Stimulated activated naive CD4-positive, alpha-beta T cell treated with Interleukin-2 at 50 U/mL for 16 hours (primary cell): ENCODE measurements at regions not wholly inside any gene's neighbourhood (a gene's known extent, or its start where the extent isn't known, plus 50 kb on each side); places are given as distances from the start of the nearest gene placed in this dataset.
"Not testable (repeated sequence)": the region's sequence is repeated elsewhere in the genome, so short reads cannot be mapped to it uniquely, and the experiment has no call there.

Experiments used
- DNase-seq: peaks from one replicate; lab custom pipeline; 2025; lab: John Stamatoyannopoulos, UW

DNA sequence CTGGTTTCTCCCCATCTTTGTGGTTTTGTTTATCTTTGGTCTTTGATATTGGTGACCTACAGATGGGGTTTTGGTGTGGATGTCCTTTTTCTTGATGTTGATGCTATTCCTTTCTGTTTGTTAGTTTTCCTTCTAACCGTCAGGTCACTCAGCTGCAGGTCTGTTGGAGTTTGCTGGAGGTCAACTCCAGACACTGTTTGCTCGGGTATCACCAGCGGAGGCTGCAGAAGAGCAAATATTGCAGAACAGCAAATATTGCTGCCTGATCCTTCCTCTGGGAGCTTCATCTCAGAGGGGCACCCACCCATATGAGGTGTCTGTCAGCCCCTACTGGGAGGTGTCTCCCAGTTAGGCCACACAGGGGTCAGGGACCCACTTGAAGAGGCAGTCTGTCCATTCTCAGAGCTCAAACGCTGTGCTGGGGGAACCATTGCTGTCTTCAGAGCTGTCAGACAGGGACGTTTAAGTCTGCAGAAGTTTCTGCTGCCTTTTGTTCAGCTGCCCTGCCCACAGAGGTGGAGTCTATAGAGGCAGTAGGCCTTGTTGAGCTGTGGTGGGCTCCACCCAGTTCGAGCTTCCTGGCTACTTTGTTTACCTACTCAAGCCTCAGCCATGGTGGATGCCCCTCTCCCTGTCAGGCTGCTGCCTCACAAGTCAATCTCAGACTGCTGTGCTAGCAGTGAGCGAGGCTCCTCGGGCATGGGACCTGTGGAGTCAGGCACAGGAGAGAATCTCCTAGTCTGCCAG lies 94.8 kb upstream of the BNIP2 start:
- DNase-seq, result not testable (repeated sequence)

DNA sequence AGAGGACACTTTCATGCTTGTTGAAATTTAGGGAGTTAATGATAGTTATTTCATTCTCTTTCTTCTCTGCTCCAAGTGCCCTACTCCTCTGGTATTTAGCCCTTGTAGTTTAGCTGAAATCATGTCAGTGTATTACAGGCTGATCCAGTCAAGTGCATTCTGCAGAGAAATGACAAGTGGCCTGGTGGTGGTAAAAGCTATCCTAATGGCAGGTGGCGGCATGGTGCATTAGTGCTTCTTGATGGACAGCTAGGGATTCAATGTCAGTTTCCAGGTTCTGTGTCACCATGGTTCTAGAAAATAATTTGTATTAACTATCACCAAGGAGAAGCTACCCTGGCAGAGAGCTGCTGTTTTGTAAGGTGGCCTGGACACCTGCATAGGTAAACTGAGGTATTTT lies 90.0 kb upstream of the BNIP2 start:
- no peak for DNase-seq

DNA sequence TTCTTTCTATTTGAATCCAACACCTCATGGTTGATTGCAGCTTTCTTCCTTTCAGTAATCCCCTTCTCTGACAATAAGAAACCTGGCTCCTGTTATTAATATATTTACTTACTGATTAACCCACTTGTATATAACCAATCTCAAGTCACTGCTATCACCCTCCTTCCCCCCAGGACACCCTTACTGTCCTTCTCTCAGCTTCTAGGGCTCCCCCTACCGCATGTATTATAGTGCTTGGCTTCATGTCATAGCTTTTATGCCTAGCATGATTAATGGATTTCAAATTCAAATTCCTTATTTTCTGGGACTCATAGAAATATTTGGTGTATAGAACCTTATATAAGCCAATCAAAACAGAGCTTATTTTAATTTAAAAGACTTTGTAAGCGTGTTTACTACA lies 75.7 kb upstream of the BNIP2 start:
- no peak for DNase-seq

DNA sequence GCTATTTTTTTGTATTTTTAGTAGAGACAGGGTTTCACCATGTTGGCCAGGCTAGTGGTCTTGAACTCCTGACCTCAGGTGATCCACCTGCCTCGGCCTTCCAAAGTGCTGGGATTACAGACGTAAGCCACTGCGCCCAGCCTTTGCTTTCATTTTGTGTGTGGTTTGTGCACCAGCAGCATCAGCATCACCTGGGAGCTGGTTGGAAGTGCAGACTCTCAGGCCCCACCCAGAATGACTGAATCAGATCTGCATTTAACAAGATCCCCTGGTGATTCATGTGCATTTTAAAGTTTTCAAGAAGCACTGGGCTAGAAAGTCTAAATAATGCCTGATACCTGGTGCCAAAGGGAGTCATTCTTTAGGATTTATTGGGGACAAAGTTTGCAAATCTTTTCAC lies 73.4 kb upstream of the BNIP2 start:
- no peak for DNase-seq

DNA sequence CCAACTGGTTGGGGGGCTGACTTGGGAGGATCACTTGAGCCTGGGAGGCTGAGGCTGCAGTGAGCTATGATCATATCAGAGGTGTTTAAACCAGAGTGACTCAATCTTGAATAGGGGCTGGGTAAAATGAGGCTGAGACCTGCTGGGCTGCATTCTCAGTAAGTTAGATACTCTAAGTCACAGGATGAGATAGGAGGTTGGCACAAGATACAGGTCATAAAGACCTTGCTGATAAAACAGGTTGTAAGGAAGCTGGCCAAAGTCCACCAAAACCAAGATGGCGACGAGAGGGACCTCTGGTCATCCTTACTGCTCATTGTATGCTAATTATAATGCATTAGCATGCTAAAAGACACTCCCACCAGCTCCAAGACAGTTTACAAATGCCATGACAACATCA lies 71.1 kb upstream of the BNIP2 start:
- not testable (repeated sequence) for DNase-seq

DNA sequence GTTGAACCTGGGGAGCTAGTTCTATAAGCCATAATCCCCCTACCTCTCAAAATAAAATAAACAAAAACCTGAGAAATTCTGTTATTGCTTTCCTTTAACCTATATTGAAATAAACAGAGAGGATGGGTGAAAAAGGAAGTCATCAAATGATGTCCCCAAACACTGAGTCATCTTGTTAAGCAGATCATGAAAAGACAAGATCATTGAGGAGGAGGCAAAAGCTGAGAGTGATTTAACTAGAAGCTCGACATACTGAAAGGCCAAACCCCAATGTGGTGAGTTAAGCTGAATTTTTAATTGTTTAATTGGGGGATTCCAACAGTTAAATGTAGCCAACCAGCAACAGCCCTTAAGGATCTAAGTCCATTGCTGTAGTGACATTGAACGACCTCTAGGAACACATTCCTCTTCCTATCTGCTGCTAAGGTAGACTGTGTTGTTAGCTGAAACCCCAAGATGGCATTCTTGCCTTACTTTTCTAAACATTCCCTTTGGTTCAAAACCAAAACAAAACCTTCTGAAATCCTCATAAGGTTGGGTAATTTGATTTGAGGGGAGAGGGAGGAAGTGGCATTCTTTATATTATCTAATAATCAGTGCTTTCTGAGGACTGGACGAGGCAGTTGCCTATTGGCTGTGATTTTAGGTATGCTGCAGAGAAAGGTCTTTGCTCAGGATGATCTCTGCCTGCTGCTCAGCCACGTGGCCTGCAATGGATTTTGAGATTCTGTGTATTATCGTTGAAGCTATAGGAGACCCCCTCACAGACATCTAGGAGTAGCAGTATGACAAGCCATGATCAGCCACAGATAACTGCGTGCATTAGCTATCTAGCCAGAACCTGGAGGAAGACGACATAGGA lies 62.7 kb upstream of the BNIP2 start:
- no peak for DNase-seq

DNA sequence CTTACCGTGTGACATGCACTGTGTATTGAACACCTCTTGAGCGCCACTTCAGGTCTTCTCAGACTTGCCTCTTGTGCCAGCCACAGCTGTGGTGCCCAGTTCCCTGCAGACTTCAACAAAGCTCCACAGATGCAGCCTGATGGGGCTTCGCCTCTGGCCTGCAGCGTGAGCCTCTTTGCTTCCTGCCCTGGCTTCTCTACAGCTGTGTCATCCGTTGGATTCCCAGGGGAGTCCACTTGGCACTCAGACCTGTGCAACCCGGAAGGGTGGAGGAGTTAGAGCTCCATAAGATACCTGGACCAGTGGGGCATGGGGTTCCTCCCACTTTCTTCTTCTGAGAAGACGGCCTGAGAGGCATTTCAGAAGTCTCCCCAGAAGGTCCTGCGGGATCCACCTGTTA lies 57.7 kb upstream of the BNIP2 start:
- DNase-seq, result no peak

DNA sequence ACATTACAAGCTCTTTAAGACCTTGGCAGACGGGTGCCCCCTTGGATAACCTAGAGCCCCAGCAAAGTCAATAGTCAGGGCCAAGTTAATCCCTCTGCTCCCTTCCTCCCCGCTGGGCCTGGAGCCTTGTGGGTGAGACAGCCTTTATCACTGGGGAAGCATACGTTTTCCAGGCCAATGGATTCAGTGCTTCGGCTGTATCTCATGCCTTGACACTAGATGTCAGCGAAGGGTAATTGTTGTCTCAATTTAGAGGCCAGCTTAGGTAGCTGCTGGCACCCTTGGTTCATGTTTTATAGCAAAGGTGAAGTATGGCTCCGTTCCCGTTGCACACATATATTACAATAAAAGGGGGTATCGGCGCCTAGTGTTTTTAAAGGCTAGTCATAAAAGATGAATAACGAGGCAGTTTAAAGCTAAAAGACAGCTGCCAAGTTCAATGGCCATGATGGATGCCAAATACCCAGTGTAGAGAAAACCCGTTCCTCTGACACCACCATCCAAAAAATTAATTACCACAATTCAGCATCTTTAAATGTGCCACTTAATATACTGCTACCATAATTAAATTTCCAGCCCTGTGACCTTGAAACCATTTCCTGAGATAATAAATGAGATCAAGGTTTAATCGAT lies 52.3 kb upstream of the BNIP2 start:
- no peak for DNase-seq

DNA sequence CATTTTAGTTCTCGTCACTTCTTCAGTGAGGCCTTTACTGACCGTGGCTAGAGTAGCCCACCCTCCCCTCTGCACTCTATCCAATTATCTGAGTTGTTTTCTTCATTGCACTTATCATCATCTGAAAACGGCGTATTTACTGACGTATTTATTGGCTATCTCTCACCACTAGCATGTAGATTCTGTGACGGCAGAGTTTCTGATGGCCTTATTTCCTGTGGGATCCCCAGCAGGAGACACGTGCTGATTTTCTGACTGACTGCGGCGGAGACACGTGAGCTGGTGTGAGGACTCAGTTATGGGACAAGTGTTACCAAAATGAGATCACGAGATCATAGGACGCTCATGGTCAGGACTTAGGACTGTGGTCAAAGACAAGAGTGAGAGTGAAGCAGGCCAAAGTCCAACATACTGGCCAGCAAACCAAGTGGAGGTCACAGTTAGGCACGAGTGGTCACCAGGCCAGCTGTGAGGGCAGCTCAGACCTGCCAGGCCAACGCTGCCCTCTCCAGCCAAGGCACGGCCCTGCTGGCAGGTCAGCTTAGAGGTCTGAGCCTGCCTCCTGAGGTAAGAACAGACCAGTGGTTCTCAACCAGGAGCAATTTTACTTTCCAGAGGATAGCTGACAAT lies 50.6 kb upstream of the BNIP2 start:
- DNase-seq, result no peak
